ENCODE measurements at regions not wholly inside any gene's neighbourhood (a gene's known extent, or its start where the extent isn't known, plus 50 kb on each side); places are given as distances from the start of the nearest gene placed in this dataset.

DNA sequence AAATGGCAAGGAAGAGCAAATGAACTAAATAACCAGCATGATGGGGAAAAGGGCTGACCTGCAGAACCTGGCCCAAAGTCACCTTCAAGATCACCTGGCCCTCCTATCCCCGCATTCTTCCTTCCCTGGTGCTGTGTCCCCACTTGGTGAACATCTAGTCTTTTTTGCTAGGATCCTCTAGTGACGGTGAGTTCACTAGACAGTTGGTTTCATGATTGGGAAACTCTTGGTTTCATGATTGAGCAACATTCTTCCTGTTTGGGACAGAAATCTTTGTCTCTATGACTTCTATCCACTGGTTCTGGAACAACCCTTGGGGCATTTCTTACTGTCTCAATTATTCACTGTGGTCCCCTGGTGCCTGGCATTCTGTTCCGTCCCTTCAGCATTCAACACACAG, 50.2 kb upstream of the DAB2IP start:
- peak; percentile 55 for DNase-seq (ENCODE audit: low read depth)

Measured in RPMI7951 (cell line).